Erythroblast (primary cell): ENCODE measurements at regions not wholly inside any gene's neighbourhood (a gene's known extent, or its start where the extent isn't known, plus 50 kb on each side); places are given as distances from the start of the nearest gene placed in this dataset.
"Not testable (repeated sequence)": the region's sequence is repeated elsewhere in the genome, so short reads cannot be mapped to it uniquely, and the experiment has no call there.

Experiments
- GATA1 ChIP-seq: IDR thresholded peaks from 2 replicates; pipeline ENCODE4 v1.6.1; 2011; ENCODE audit warnings: low read depth, mild to moderate bottlenecking, control low read depth, low read length, moderate library complexity
- POLR2A ChIP-seq: IDR thresholded peaks from 2 replicates; pipeline ENCODE4 v1.6.1; 2011; ENCODE audit warnings: mild to moderate bottlenecking, low read length

- TF ChIP-seq POLR2A, GATA1: not testable (repeated sequence)
Measured at GRCh38 chr1:185383805-185384204, 66.8 kb upstream of the IVNS1ABP start.
